GM04504 (cell line): ENCODE measurements at regions not wholly inside any gene's neighbourhood (a gene's known extent, or its start where the extent isn't known, plus 50 kb on each side); places are given as distances from the start of the nearest gene placed in this dataset.
"Not testable (repeated sequence)": the region's sequence is repeated elsewhere in the genome, so short reads cannot be mapped to it uniquely, and the experiment has no call there.

Experiments used
- DNase-seq: peaks from one replicate; pipeline ENCODE4 v3.0.0-alpha.2; 2012; ENCODE audit warnings: low read depth

DNA sequence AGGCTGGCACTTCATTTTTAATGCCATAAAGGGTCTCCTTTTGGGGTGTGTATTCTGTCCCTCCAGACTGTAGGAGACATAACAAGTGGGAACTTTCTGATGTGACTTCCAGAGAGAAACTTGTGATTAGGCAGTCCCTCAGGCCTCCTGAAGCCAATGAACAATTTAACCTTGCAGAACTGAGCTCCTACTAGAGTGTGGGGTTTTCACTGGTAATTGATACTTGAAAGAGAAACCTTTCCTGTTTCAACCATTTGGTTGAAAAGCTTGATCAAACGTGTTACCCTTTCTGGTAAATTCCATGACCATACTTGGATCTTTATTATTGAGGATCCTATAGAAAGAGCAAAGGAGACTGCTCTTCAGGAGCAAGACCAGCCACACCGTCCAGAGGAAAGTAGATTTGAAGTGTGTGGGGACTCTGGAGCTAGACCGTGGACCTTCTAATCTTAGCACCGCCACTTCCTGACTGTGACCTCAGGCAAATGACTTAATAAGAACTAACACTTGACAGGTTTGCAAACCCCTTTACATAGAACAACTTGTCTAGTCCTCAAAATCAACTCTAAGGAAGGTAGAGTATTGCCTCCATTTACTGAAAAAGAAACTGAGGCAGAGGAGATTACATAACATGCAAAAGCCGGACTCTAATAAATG lies 69.9 kb upstream of the GDNF start:
- not testable (repeated sequence) for DNase-seq

DNA sequence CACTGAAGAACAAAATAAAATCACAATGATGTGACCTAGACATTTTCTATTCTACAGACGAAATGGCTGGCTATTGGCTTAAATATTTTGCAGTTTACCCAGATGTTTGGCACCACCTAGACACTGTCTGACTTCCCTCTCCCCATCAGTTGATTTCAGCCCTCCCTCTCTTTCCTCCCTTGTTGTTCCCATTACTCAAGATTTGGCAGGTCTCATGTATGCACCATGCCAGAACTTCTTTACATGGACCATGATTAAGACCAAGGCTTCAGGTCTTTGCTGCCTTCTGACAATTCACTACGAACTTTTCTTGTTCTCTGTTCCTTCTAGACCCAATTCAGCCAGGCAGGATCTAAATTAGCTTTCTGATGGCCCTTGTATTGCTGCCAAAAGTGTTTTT lies 66.6 kb upstream of the GDNF start:
- DNase-seq, result no peak

DNA sequence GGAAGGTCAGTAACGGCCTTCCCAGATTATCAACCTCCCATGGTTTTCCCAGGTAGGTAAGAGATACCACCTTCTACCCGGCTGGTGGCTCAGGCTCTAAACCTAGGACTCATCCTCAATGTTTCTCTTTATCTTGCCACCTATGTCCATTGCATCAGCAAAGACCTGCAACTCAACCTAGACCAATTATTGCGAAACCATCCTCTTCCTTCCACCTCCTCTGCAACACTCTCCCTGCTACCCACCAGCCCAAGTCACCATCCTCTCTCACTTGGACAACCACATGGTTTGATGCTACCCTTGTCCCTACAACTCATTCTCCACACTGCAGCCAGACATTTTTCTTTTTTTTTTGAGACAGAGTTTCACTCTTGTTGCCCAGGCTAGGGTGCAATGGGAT lies 65.4 kb upstream of the GDNF start:
- no peak for DNase-seq

DNA sequence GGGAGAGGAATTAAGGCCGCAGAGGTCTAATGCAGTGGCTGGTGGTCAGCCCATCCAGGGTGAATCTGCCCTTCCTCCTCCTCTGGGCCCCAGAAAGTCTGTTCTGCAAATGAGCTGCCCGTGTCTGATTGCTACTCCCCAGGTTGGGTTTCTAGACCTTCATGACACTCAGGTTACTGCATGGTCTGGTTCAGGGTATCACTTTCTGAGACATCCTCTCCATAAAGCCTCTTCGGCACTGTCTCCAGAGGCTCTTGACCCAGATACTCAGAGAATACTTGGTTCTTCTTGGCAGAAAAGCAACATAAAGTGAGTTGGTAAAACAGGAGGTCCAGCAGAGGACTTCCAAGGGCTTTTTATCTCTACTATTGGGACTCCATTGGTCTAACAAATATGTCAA lies 62.5 kb upstream of the GDNF start:
- DNase-seq, result no peak

DNA sequence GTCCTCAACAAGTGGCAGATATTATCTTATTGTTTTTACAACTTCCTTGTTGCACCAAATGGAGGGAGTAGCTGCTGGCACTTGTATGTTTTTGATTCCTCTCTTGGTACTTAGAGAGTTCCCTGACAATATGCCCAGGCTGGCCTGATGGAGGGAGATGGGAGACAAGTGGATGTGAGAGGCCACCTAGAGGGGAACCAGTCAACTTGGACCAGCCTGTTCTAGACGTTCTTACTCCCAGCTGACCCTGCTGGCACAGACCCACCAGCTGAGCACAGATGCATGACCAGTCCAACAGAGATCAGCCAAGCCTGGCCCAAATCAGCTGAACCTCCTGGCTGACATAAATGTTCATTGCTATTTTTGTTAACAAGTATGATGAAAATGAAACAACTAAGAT lies 60.9 kb upstream of the GDNF start:
- DNase-seq, result peak; percentile 39

DNA sequence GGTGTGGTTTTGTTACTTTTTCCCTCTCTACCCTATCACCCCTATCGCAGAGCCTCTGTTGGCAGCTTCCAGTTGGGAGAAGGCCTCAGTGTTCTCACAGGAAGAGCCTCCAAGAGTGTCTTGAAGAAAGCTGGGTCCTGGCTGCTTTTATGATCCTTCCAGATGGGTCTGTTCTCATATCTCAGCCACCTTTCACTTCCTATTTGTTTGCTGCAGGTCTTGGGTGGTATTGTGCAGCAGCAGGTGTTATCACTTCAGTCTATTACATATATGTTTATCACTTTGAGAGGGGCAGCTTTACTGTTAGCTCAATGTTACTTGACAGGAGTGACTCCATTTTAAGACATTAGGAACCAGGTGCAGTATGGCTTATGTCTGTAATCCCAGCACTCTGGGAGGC lies 59.2 kb upstream of the GDNF start:
- DNase-seq, result no peak

DNA sequence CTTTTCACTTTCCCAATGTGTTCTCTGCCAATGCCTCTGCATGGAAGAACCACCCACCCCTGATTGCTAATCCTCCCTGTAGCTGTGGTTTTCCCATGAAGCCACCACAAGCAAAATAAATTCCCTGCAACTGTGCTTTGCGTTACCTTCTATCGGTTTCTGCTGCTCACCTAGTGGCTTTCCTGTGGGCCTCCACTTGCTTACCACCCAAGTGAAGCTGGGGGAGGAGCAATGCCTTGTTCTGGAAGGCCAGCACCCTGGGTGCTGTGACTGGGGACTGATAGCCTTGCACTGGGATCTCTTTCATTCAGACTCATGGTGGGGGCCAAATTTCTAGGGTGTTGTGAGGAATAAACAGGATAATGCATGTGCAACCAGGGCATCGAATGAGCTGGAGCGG lies 56.3 kb upstream of the GDNF start:
- no peak for DNase-seq

DNA sequence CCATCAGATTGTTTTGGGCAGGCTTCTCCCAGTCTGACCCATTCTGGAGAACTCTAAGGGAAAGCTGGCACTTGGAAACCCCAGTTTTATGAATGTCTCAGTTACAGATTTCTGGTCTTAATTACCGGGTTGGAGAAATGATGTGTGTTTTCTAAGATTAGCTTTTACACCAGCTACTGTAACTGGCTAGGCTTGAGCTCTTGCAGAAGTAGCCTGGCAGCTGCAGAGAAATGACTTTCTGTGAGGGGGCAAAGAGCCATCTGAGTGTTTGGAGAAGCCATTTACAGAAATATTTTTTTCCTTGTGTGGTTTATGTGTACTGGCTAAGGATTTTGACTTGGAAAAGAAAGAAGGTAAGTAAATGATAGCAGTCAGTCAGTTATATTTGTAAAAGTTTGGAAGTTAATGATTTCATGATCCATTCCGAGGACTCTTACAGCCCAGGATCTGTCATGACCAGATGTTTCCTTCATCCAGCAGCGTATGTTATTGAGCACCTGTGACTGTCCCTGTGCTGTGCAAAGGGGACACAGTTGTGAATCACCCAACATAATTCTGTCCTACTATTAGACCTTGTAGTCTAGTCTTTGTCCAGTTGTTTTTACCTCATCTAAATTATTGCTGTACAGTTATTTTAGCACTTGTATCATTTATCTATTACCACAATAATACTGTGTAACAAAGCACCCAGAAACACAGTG lies 53.7 kb upstream of the GDNF start:
- DNase-seq, result no peak

DNA sequence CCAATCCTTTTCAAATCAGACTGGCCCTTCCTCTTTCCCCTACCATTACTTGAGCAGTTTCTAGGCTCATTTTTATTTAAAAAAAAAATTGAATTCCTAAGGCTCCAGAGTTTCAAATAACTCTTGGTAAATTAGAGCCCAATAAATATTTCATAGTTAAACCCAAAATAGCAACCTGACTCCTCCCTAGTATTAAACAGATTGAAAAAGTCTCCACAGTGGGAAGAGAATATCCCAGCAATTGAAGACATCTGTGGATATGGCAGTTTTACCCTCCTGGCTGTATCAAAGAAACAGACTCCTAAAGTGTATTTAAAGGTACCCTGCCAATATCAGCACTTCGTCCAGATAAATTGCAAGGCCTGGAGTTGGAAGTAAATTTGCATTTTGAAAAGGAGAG lies 52.7 kb upstream of the GDNF start:
- DNase-seq, result no peak

DNA sequence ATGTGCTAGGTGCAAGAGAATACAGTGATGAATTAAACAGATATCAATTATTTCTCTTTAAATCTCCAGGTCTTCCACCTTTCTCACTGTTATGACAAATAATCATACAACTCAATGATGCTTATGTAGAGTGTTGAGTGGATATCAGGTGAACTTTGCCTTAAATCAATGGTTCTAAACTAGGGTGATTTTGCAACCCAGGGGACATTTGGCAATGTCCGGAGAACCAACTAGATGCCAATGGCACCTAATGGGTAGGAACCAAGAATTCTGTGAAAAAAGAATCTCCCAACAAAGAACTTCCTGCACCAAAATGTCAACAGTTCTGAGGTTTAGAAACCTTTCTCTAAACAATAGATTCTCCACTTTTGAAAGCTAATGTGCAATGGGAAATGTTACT lies 52.0 kb upstream of the GDNF start:
- DNase-seq, result no peak

DNA sequence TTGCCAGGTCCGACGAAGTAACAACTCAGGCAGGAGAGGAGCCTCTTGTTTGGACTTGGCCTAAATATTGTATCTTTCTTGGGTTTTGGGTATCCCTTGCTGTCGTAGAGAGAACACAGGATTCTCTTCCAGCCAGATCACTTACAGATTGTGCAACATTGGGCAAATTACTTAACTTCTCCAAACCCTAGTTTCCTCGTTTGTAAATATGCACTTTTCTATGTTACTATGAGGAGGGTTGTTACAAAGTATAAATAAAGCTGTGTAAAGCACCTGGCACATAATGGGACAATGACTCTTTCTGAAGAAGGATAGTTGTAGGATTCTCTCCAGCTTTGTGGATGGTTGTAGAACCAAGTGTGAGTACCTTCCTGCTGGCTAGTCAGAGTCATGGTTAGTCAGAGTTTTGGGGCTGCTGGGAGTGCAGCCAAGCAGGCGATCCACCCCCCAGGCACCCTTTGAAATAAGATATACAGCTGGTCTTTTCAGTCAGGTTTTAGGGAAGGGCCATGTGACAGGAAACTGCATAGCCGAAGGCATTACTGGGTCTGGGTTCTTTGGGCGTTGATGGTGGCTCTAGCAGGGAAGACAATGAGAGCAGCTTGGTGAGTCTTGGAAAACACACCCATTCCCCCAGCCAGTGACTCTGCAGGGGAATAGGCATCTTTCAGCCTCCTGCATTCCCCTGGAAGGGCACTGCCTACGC lies 49.9 kb upstream of the GDNF start:
- peak; percentile 74 for DNase-seq
